Suprapubic skin (tissue), 4 donors: ENCODE measurements at regions not wholly inside any gene's neighbourhood (a gene's known extent, or its start where the extent isn't known, plus 50 kb on each side); places are given as distances from the start of the nearest gene placed in this dataset.
"Not testable (repeated sequence)": the region's sequence is repeated elsewhere in the genome, so short reads cannot be mapped to it uniquely, and the experiment has no call there.

ENCODE experiments used
- DNase-seq, 2 donors: peaks; one replicate each; pipeline ENCODE4 v3.0.0-alpha.2; 2019; ENCODE audit warnings: low spot score in 2 of 2
- H3K27ac ChIP-seq: fragments of 200-600 bp; sonication (generic); one replicate; pipeline ENCODE4 v1.5.1; 2019
- H3K27me3 ChIP-seq: fragments of 200-600 bp; sonication (generic); one replicate; pipeline ENCODE4 v1.5.1; 2019
- H3K36me3 ChIP-seq: fragments of 200-600 bp; sonication (generic); one replicate; pipeline ENCODE4 v1.5.1; 2019
- H3K4me1 ChIP-seq: fragments of 200-600 bp; sonication (generic); one replicate; pipeline ENCODE4 v1.5.1; 2019
- H3K4me3 ChIP-seq: fragments of 200-600 bp; sonication (generic); one replicate; pipeline ENCODE4 v1.5.1; 2019; ENCODE audit warnings: mild to moderate bottlenecking
- H3K9me3 ChIP-seq: fragments of 200-600 bp; sonication (generic); one replicate; pipeline ENCODE4 v1.5.1; 2019
- EP300 ChIP-seq: sonication (generic); formaldehyde crosslinking; IDR thresholded peaks from one replicate; pipeline ENCODE4 v1.6.1; 2017; ENCODE audit warnings: antibody characterized with exemption
- POLR2A ChIP-seq, 2 donors: fragments of 450-650 bp; IDR thresholded peaks; one replicate each; pipeline ENCODE4 v1.6.1; 2017; ENCODE audit warnings: antibody characterized with exemption in 2 of 2, mild to moderate bottlenecking in 2 of 2, moderate library complexity in 2 of 2
- POLR2AphosphoS5 ChIP-seq, 3 donors: sonication (generic); formaldehyde crosslinking; IDR thresholded peaks; one replicate each; pipeline ENCODE4 v1.6.1; 2017; ENCODE audit warnings: antibody characterized with exemption in 3 of 3
- WGBS: methylation state at CpG from one replicate; pipeline ENCODE4 v1.1.5; 2018; 5-methylcytosine and 5-hydroxymethylcytosine counted together
- TF ChIP-seq, protein P1 (sequence below), 2 donors: fragments of 200-600 bp in 1 of 2; fragments of 450-650 bp in 1 of 2; sonication (generic) in 1 of 2; IDR thresholded peaks; one replicate each; pipeline ENCODE4 v1.5.1; 2016 to 2019; ENCODE audit warnings: antibody characterized with exemption in 2 of 2, mild to moderate bottlenecking in 1 of 2, moderate library complexity in 1 of 2

DNA sequence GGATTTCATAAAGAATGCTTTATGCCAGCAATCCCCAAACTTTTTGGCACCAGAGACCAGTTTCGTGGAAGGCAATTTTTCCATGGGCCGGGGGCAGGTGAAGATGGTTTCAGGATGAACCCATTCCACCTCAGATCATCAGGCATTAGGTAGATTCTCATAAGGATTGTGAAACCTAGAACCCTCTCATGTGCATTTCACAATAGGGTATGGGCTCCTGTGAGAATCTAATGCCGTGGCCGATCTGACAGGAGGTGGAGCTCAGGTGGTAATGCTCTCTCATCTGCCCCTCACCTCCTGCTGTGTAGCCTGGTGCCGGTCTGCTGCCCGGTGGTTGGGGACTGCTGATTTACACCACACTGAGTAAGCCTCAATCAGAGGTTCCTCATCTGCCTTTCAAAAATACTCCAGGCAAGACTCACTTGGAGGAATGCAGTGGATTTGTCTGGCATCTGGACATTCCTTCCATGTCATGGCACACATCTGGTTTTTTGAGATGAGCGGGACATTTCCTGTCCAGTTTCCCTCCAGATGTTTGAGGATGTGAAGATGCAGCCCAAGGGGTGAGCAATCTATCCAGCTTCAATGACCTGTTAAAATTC is 185.8 kb downstream of the VAPA start:
- 81% methylated on average over 6 of the region's 7 CpGs for WGBS
- TF ChIP-seq POLR2A (IDR thresholded peaks at IDR 0.05) (no peak), EP300 (no peak)
- DNase-seq, result no peak
- H3K27ac ChIP-seq, result no peak overlapping the region
- H3K27me3 ChIP-seq, result no peaks in the 10 kb centered on the region
- H3K36me3 ChIP-seq, result no peaks in the 10 kb centered on the region
- H3K4me1 ChIP-seq, result peaks cover 12% of the 10 kb centered on the region
- H3K9me3 ChIP-seq, result no peaks in the 10 kb centered on the region
- no peak overlapping the region for H3K4me3 ChIP-seq

DNA sequence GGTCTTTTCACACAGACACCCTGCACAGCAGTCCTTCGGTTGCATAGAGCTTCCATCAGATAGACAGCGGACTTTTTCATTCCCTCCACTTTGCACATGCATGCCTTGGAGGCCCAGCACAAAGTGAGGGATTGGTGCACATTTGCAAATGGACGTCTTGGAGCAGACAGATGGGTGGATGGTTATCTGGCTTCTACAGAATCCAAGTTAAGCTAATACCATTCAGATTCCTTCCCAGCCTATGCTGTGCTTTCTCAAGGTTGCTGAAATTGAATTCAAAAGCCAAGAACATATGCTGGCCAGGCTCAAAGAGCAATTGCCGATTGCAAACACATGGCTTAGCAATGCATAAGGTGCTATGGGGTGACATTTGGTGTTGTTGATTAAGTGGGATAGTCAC is 186.4 kb downstream of the VAPA start:
- peaks cover 12% of the 10 kb centered on the region for H3K4me1 ChIP-seq
- no peaks in the 10 kb centered on the region for H3K27me3 ChIP-seq
- H3K36me3 ChIP-seq, result no peaks in the 10 kb centered on the region
- H3K9me3 ChIP-seq, result no peaks in the 10 kb centered on the region
- no peak overlapping the region for H3K4me3 ChIP-seq
- WGBS, result 79% methylated on average over 4 of the region's 4 CpGs
- DNase-seq, result no peak
- TF ChIP-seq POLR2AphosphoS5 (IDR thresholded peaks at IDR 0.05), result no peak
- no peak for TF ChIP-seq POLR2A (IDR thresholded peaks at IDR 0.05)
- TF ChIP-seq, protein P1, sequence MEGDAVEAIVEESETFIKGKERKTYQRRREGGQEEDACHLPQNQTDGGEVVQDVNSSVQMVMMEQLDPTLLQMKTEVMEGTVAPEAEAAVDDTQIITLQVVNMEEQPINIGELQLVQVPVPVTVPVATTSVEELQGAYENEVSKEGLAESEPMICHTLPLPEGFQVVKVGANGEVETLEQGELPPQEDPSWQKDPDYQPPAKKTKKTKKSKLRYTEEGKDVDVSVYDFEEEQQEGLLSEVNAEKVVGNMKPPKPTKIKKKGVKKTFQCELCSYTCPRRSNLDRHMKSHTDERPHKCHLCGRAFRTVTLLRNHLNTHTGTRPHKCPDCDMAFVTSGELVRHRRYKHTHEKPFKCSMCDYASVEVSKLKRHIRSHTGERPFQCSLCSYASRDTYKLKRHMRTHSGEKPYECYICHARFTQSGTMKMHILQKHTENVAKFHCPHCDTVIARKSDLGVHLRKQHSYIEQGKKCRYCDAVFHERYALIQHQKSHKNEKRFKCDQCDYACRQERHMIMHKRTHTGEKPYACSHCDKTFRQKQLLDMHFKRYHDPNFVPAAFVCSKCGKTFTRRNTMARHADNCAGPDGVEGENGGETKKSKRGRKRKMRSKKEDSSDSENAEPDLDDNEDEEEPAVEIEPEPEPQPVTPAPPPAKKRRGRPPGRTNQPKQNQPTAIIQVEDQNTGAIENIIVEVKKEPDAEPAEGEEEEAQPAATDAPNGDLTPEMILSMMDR (IDR thresholded peaks at IDR 0.05), result no peak
- TF ChIP-seq EP300, result no peak
- no peak overlapping the region for H3K27ac ChIP-seq

DNA sequence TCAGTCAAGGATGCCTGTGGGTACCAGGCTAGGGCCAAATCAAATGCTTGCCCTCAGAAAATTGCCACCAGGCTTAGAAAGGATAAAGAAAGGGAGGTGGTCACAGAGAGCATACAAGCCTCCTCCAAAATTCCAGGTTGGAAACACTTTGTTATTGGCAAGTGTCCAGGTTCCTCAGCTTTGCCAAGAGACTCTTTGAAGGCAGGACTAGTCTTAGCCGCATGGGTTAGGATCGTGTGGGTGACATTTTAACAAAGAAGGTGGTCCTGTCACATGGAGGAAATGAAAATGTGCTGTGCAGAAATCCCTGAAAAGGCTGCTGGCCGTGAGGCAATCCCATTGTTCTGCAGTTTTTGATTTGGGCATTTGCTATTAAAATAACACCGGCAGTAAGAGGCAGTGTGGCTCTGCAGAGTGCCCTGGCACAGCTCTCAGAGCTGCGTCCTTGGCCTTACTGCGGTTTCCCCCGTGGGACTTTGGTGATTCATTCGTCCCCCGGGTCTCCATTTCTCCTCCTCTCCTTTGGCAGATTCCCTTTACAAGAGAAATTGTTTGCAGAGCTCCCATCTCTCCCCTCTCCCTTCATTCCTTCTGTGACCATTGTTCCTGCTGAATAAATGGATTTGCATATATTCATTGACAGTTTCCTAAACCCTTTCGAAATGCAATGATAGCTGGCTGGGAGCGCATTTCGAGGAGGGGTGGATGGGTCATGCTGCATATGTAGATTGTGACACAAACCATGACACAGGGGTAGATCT is 187.3 kb downstream of the VAPA start:
- H3K9me3 ChIP-seq, result no peaks in the 10 kb centered on the region
- TF ChIP-seq POLR2A (IDR thresholded peaks at IDR 0.05) (no peak), POLR2AphosphoS5 (IDR thresholded peaks at IDR 0.05) (no peak), EP300 (no peak)
- TF ChIP-seq, protein P1 (IDR thresholded peaks at IDR 0.05), result no peak
- H3K27ac ChIP-seq, result no peak overlapping the region
- no peak overlapping the region for H3K4me3 ChIP-seq
- H3K27me3 ChIP-seq, result no peaks in the 10 kb centered on the region
- 27% methylated on average over 12 of the region's 12 CpGs for WGBS
- H3K4me1 ChIP-seq, result peaks cover 12% of the 10 kb centered on the region
- DNase-seq, result no peak
- H3K36me3 ChIP-seq, result no peaks in the 10 kb centered on the region

DNA sequence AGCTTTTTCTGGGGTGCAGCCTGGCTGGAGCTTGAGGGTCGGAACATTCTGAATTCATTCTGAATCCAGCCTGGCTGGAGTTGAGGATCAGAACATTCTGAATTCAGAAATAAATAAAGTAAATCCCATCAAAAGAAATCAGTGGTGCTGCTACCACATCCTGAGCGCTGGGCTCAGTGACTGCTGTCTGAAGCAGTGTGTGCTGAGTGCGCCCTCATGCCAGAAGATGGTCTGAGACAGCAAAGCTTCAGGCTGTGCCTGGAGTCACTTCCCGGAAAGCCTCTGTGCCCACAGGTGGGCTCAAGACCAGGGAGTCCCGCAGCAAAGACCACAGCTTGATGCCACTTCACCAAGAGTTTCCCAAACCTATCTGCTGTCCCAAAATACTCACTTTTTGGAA is 187.9 kb downstream of the VAPA start:
- Histone ChIP-seq H3K4me3 (no peak overlapping the region), H3K9me3 (no peaks in the 10 kb centered on the region), H3K36me3 (no peaks in the 10 kb centered on the region), H3K4me1 (peaks cover 12% of the 10 kb centered on the region), H3K27ac (no peak overlapping the region), H3K27me3 (no peaks in the 10 kb centered on the region)
- no peak for TF ChIP-seq EP300
- no peak for TF ChIP-seq POLR2AphosphoS5 (IDR thresholded peaks at IDR 0.05)
- no peak for TF ChIP-seq POLR2A (IDR thresholded peaks at IDR 0.05)
- TF ChIP-seq, protein P1 (IDR thresholded peaks at IDR 0.05), result no peak
- 85% methylated on average over 5 of the region's 5 CpGs for WGBS
- no peak for DNase-seq

DNA sequence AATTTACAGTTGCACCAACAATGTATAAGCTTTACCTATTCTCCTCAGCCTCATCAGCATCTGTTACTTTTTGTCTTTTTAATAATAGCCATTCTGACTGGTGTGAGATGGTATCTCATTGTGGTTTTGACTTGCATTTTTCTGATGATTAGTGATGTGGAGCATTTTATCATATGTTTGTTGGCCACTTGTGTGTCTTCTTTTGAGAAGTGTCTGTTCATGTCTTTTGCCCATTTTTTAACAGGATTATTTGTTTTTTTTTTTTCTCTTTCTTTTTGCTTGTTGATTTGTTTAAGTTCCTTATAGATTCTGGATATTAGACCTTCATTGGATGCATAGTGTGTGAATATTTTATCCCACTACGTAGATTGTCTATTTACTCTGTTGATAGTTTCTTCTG is 191.3 kb downstream of the VAPA start:
- not testable (repeated sequence) for H3K27me3 ChIP-seq
- WGBS, result 3% methylated on average over 1 of the region's 1 CpG

DNA sequence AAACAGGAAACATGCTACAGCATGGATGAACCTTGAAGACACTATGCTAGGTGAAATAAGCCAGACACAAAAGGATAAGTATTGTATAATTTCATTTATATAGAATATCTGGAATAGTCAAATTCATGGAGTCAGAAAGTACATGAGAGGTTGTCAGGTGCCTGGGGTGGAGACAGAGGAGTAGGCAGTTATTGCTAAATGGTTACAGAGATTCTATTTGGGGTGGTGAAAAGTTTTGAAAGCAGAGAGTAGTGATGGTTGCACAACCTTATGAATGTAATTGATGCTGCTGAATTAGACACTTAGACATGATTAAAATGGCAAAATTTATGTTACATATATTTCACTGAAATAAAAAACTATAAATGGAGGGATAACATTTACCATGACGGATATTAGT is 197.4 kb downstream of the VAPA start:
- no peaks in the 10 kb centered on the region for H3K27me3 ChIP-seq
- no peaks in the 10 kb centered on the region for H3K36me3 ChIP-seq
- H3K4me3 ChIP-seq, result no peak overlapping the region
- no peak for DNase-seq
- TF ChIP-seq EP300, result no peak
- TF ChIP-seq POLR2AphosphoS5 (IDR thresholded peaks at IDR 0.05), result no peak
- no peak for TF ChIP-seq POLR2A (IDR thresholded peaks at IDR 0.05)
- TF ChIP-seq, protein P1 (IDR thresholded peaks at IDR 0.05), result no peak
- peaks cover 8% of the 10 kb centered on the region for H3K4me1 ChIP-seq
- no peaks in the 10 kb centered on the region for H3K9me3 ChIP-seq
- H3K27ac ChIP-seq, result no peak overlapping the region
- WGBS, result 85% methylated on average over 1 of the region's 1 CpG

More for the DNA sequence above, 191.3 kb downstream of the VAPA start:
- H3K36me3 ChIP-seq, H3K9me3 ChIP-seq, H3K27ac ChIP-seq, H3K4me1 ChIP-seq, DNase-seq, H3K4me3 ChIP-seq: not testable (repeated sequence)
